ENCODE measurements at regions not wholly inside any gene's neighbourhood (a gene's known extent, or its start where the extent isn't known, plus 50 kb on each side); places are given as distances from the start of the nearest gene placed in this dataset.

DNA sequence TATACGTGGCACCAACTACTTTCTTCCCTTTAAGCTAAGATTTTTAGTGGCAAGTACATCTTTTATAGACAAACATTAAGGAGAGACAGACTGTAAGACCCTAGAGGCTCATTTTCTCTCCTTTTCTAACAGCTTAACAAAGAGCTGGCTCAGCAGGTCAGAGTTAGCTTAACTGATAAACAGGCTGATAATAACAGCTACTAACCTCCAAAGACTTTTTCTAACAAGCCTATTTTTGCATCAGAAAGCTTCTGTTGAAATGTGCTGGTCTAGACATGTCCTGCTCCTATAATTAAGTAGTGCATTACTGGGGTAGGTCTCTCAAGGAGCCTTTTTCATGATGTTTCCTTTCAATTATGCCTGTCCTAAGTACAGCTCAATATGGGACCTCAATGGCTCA lies 238.2 kb upstream of the FAM3C start:
- DNase-seq (no peak), ATAC-seq (no peak)
- TF ChIP-seq POLR2A (IDR thresholded peaks at IDR 0.05) = no peak
- TF ChIP-seq, protein P1, sequence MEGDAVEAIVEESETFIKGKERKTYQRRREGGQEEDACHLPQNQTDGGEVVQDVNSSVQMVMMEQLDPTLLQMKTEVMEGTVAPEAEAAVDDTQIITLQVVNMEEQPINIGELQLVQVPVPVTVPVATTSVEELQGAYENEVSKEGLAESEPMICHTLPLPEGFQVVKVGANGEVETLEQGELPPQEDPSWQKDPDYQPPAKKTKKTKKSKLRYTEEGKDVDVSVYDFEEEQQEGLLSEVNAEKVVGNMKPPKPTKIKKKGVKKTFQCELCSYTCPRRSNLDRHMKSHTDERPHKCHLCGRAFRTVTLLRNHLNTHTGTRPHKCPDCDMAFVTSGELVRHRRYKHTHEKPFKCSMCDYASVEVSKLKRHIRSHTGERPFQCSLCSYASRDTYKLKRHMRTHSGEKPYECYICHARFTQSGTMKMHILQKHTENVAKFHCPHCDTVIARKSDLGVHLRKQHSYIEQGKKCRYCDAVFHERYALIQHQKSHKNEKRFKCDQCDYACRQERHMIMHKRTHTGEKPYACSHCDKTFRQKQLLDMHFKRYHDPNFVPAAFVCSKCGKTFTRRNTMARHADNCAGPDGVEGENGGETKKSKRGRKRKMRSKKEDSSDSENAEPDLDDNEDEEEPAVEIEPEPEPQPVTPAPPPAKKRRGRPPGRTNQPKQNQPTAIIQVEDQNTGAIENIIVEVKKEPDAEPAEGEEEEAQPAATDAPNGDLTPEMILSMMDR (IDR thresholded peaks at IDR 0.05 in 4 of 5, conservative IDR thresholded peaks at IDR 0.05 in 1 of 5) = no peak
- no peaks in the 10 kb centered on the region for H3K4me1 ChIP-seq
- no peaks in the 10 kb centered on the region for H3K9me3 ChIP-seq
- H3K4me3 ChIP-seq = no peak overlapping the region
- in situ Hi-C loops (cut with MboI; ENCODE audit: low sequenced_read_pairs in 4 of 4) (no loop called here), intact Hi-C loops (cut with DNase I; ENCODE audit: low total_unique reads) (no loop called here)
- no peaks in the 10 kb centered on the region for H3K27me3 ChIP-seq
- H3K27ac ChIP-seq = no peak overlapping the region
- no peaks in the 10 kb centered on the region for H3K36me3 ChIP-seq

DNA sequence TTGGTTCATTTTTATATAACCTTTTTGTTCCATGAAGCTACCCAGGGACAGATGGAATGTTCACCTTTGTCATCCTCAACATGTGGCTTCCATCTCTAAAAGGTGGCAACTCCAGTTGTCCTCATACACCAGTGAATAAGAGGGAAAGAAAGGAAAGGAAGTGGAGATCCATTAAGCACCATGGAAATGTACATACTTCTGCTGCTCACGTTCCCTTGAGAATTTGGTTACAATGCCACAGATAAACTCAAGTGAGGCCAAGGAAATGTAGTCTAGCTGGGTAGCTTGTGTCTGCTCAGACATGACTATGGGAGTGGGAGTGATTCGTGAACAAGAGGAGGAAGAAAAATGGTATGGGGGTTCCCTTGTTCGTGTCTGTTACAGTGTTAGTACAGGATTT lies 237.1 kb upstream of the FAM3C start:
- TF ChIP-seq, protein P1 (IDR thresholded peaks at IDR 0.05 in 4 of 5, conservative IDR thresholded peaks at IDR 0.05 in 1 of 5) = no peak
- no peak for TF ChIP-seq POLR2A (IDR thresholded peaks at IDR 0.05)
- Histone ChIP-seq H3K4me3 (no peak overlapping the region), H3K27ac (no peak overlapping the region), H3K27me3 (no peaks in the 10 kb centered on the region), H3K9me3 (no peaks in the 10 kb centered on the region), H3K4me1 (no peaks in the 10 kb centered on the region), H3K36me3 (no peaks in the 10 kb centered on the region)
- DNase-seq = no peak
- in situ Hi-C loops (cut with MboI; ENCODE audit: low sequenced_read_pairs in 4 of 4) (no loop called here), intact Hi-C loops (cut with DNase I; ENCODE audit: low total_unique reads) (no loop called here)
- ATAC-seq = no peak

DNA sequence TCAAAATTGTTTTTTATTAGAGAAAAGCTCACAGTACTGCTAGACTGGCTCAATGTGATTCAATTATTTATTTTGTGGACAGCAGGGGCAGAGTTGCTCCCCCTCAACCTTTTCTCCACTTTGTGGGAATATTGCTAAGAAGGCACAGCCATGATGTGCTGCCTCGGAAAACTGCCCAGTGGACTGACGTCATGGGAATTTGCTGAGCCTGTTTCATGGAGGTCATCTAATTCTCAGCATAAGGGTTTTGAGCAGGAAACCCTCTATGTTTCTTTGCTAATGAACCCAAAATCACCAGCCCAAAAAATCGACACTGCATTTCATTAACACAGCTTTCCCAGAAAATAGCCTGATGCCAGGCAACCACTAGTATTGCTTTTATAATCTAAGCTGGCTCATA lies 228.8 kb upstream of the FAM3C start:
- intact Hi-C loops (cut with DNase I; ENCODE audit: low total_unique reads) = no loop called here
- H3K27ac ChIP-seq = no peak overlapping the region
- no peaks in the 10 kb centered on the region for H3K9me3 ChIP-seq
- no peak for DNase-seq
- TF ChIP-seq POLR2A (IDR thresholded peaks at IDR 0.05) = no peak
- TF ChIP-seq, protein P1 (IDR thresholded peaks at IDR 0.05 in 4 of 5, conservative IDR thresholded peaks at IDR 0.05 in 1 of 5) = no peak
- no peaks in the 10 kb centered on the region for H3K4me1 ChIP-seq
- in situ Hi-C loops (cut with MboI; ENCODE audit: low sequenced_read_pairs in 4 of 4) = no loop called here
- no peak overlapping the region for H3K4me3 ChIP-seq
- ATAC-seq = no peak
- H3K27me3 ChIP-seq = no peaks in the 10 kb centered on the region
- no peaks in the 10 kb centered on the region for H3K36me3 ChIP-seq

DNA sequence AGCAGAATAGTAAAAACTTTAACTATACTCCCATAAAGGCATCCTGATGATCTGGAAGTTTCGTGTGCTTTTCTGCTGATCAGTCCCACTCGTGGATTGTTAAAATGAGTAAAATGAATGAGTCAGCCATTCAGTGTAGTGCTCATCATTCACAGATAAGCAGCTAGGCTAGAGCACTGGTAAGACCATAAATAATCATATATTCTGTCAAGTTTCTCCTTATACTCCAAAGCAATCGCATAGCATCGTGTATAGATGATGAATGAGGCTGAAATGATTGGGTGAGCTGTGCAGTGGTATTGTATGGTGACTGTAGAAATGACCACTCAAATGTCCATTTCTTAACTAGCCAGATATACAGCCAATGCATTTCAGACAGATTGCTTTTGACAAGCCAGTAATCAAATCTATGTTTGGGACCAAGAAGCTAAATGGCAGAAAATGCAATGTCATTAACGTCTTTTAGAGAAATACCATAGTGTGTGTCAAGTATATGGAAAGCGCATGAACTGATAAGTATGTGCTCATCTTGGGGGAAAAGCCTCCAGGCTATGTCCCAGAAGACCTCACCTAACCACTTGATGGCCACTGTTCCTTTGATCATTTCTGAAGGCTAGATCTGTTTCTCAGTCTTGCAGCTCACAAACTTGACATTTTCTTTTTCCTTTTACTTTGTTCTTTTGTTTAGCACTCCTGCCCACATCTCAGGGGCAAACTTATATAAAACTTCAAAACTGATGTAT lies 227.2 kb upstream of the FAM3C start:
- Histone ChIP-seq H3K4me3 (no peak overlapping the region), H3K27ac (no peak overlapping the region), H3K9me3 (no peaks in the 10 kb centered on the region), H3K36me3 (no peaks in the 10 kb centered on the region), H3K4me1 (no peaks in the 10 kb centered on the region), H3K27me3 (no peaks in the 10 kb centered on the region)
- no peak for TF ChIP-seq POLR2A (IDR thresholded peaks at IDR 0.05)
- TF ChIP-seq, protein P1 (IDR thresholded peaks at IDR 0.05 in 4 of 5, conservative IDR thresholded peaks at IDR 0.05 in 1 of 5) = no peak
- intact Hi-C loops (cut with DNase I; ENCODE audit: low total_unique reads) = no loop called here
- ATAC-seq (no peak), DNase-seq (no peak)
- in situ Hi-C loops (cut with MboI; ENCODE audit: low sequenced_read_pairs in 4 of 4) = no loop called here

DNA sequence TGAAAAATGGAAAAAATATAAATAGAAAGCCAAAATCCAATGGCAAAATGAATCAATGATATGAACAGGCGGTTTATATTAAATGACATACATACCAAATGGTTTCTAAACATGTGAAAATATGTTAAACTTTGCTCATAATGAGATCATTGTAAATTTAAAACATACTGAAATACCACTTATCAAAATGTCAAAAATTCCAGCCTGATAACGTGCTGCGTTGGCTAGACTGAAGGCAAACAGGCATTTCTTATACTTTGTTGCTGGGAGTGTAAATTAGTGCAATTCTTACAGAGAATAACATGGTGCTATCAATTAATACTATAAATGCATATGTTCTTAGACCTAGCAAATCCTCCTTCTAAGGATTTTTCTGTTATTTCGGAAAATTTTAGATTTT lies 225.8 kb upstream of the FAM3C start:
- no peak overlapping the region for H3K27ac ChIP-seq
- DNase-seq (no peak), ATAC-seq (no peak)
- no peaks in the 10 kb centered on the region for H3K9me3 ChIP-seq
- TF ChIP-seq, protein P1 (IDR thresholded peaks at IDR 0.05 in 4 of 5, conservative IDR thresholded peaks at IDR 0.05 in 1 of 5) = no peak
- no peak for TF ChIP-seq POLR2A (IDR thresholded peaks at IDR 0.05)
- H3K4me3 ChIP-seq = no peak overlapping the region
- H3K4me1 ChIP-seq = no peaks in the 10 kb centered on the region
- no peaks in the 10 kb centered on the region for H3K27me3 ChIP-seq
- in situ Hi-C loops (cut with MboI; ENCODE audit: low sequenced_read_pairs in 4 of 4) = no loop called here
- no peaks in the 10 kb centered on the region for H3K36me3 ChIP-seq
- intact Hi-C loops (cut with DNase I; ENCODE audit: low total_unique reads) = no loop called here

Data from gastrocnemius medialis (tissue), 4 donors.